IMR-90 (cell line): ENCODE measurements at regions not wholly inside any gene's neighbourhood (a gene's known extent, or its start where the extent isn't known, plus 50 kb on each side); places are given as distances from the start of the nearest gene placed in this dataset.

Source experiments
- ATAC-seq: fragments of 200-7000 bp; cut with Tn5 transposase; 2 replicates; pipeline ENCODE4 v1.9.1; 2020; ENCODE audit warnings: low read depth, mild to moderate bottlenecking, moderate library complexity
- BruUV-seq: library from RNA; stranded (reverse); fragments of 400-500 nt; replicated peaks from 2 replicates; lab custom pipeline; 2021; lab: Mats Ljungman, UMichigan
- CTCF ChIA-PET: fragments of 300-600 bp; formaldehyde crosslinking; extraction: SDS; loops from one replicate; lab custom pipeline; 2021; ENCODE audit warnings: antibody characterized with exemption; lab: Yijun Ruan, JAX
- POLR2A ChIA-PET: fragments of 300-600 bp; sonication (Branson Sonifier 250); formaldehyde crosslinking; loops from one replicate; lab custom pipeline; 2022; ENCODE audit warnings: antibody characterized with exemption; ENCODE audit not compliant: unreplicated experiment; lab: Charles Lee
- DNase-seq: peaks from one replicate; pipeline ENCODE4 v3.0.0; 2013
- H2AFZ ChIP-seq: replicated peaks from 2 replicates; pipeline ENCODE3; 2013; ENCODE audit warnings: low read length, mild to moderate bottlenecking; ENCODE audit not compliant: poor library complexity
- H2AK5ac ChIP-seq: 2 replicates; pipeline ENCODE4 v1.6.1; 2013; ENCODE audit warnings: low read depth, low read length, inconsistent platforms
- H2AK9ac ChIP-seq: replicated peaks from 2 replicates; pipeline ENCODE3; 2013; ENCODE audit warnings: mild to moderate bottlenecking, low read depth, low read length, moderate library complexity; ENCODE audit not compliant: poor library complexity
- H2BK120ac ChIP-seq: 2 replicates; pipeline ENCODE4 v1.6.1; 2013; ENCODE audit warnings: low read depth, low read length, inconsistent platforms
- H2BK15ac ChIP-seq: 3 replicates; pipeline ENCODE4 v1.6.1; 2013; ENCODE audit warnings: low read depth, low read length, inconsistent platforms
- H2BK20ac ChIP-seq: 2 replicates; pipeline ENCODE4 v1.6.1; 2013; ENCODE audit warnings: low read depth, mild to moderate bottlenecking, inconsistent platforms, low read length, moderate library complexity
- H2BK5ac ChIP-seq: 2 replicates; pipeline ENCODE4 v1.6.1; 2013; ENCODE audit warnings: mild to moderate bottlenecking, low read depth, low read length, inconsistent platforms; ENCODE audit not compliant: poor library complexity, severe bottlenecking
- H3K14ac ChIP-seq: replicated peaks from 2 replicates; pipeline ENCODE4 v1.6.1; 2013; ENCODE audit warnings: low read depth, low read length, inconsistent platforms
- H3K18ac ChIP-seq: 2 replicates; pipeline ENCODE4 v1.6.1; 2013; ENCODE audit warnings: low read depth, low read length, control low read depth
- H3K23ac ChIP-seq: 2 replicates; pipeline ENCODE4 v1.6.1; 2013; ENCODE audit warnings: low read depth, low read length, inconsistent platforms
- H3K27ac ChIP-seq: 2 replicates; pipeline ENCODE4 v1.5.1; 2013; ENCODE audit warnings: mild to moderate bottlenecking, control low read depth, low read length; ENCODE audit not compliant: insufficient read depth
- H3K27me3 ChIP-seq: 2 replicates; pipeline ENCODE4 v1.6.1; 2013; ENCODE audit warnings: low read length; ENCODE audit not compliant: control insufficient read depth, insufficient read depth
- H3K36me3 ChIP-seq: 2 replicates; pipeline ENCODE4 v1.6.1; 2013; ENCODE audit warnings: low read length, mixed read lengths; ENCODE audit not compliant: control insufficient read depth, insufficient read depth
- H3K4ac ChIP-seq: 2 replicates; pipeline ENCODE4 v1.6.1; 2013; ENCODE audit warnings: low read depth, low read length, inconsistent platforms
- H3K4me1 ChIP-seq: 2 replicates; pipeline ENCODE4 v1.6.1; 2013; ENCODE audit warnings: low read length, mixed read lengths; ENCODE audit not compliant: control insufficient read depth, insufficient read depth
- H3K4me2 ChIP-seq: 2 replicates; pipeline ENCODE4 v1.6.1; 2013; ENCODE audit warnings: low read depth, mild to moderate bottlenecking, control low read depth, low read length, moderate library complexity
- H3K4me3 ChIP-seq: 2 replicates; pipeline ENCODE4 v1.5.1; 2013; ENCODE audit warnings: low read depth, mild to moderate bottlenecking, control low read depth, low read length, moderate library complexity; ENCODE audit not compliant: insufficient read depth
- H3K56ac ChIP-seq: 2 replicates; pipeline ENCODE4 v1.6.1; 2013; ENCODE audit warnings: low read length, inconsistent platforms; ENCODE audit not compliant: insufficient read depth; ENCODE audit errors: extremely low read depth
- H3K79me1 ChIP-seq, 2 experiments: 2 replicates each; pipeline ENCODE4 v1.6.1; 2013; ENCODE audit warnings: low read length in 2 of 2, inconsistent platforms in 1 of 2, low read depth in 1 of 2
- H3K9ac ChIP-seq: 2 replicates; pipeline ENCODE4 v1.6.1; 2013; ENCODE audit warnings: low read depth, low read length, control low read depth
- H3K9me1 ChIP-seq: 2 replicates; pipeline ENCODE4 v1.6.1; 2013; ENCODE audit warnings: low read length, inconsistent platforms; ENCODE audit not compliant: insufficient read depth
- H3K9me3 ChIP-seq: 2 replicates; pipeline ENCODE4 v1.6.1; 2013; ENCODE audit warnings: low read length; ENCODE audit not compliant: control insufficient read depth, insufficient read depth
- H4K20me1 ChIP-seq: 2 replicates; pipeline ENCODE4 v1.6.1; 2013; ENCODE audit warnings: low read length, inconsistent platforms; ENCODE audit not compliant: insufficient read depth
- H4K5ac ChIP-seq: 2 replicates; pipeline ENCODE4 v1.6.1; 2013; ENCODE audit warnings: mild to moderate bottlenecking, low read depth, low read length, control low read depth
- H4K8ac ChIP-seq, 2 experiments: 2 replicates each; pipeline ENCODE4 v1.6.1; 2013; ENCODE audit warnings: low read depth in 2 of 2, low read length in 2 of 2, control low read depth in 1 of 2, inconsistent platforms in 1 of 2
- H4K91ac ChIP-seq: 2 replicates; pipeline ENCODE4 v1.6.1; 2013; ENCODE audit warnings: low read depth, low read length, inconsistent platforms; ENCODE audit not compliant: insufficient read depth
- CEBPB ChIP-seq: IDR thresholded peaks from 2 replicates; pipeline ENCODE4 v1.6.1; 2012; ENCODE audit warnings: low read depth, low read length, improper control_type of control experiment
- RCOR1 ChIP-seq: IDR thresholded peaks from 2 replicates; pipeline ENCODE4 v1.6.1; 2012; ENCODE audit warnings: mild to moderate bottlenecking, low read length, improper control_type of control experiment; ENCODE audit not compliant: insufficient replicate concordance
- WGBS, 2 experiments: methylation state at CpG; one replicate each; pipeline versions ENCODE4 v1.1.5 to v1.1.7; 2013; ENCODE audit warnings: missing lambda C conversion rate in 2 of 2; ENCODE audit not compliant: insufficient read length in 1 of 2; ENCODE audit errors: extremely low coverage in 2 of 2; 5-methylcytosine and 5-hydroxymethylcytosine counted together
- dilution Hi-C: fragments of 300-500 bp; cut with HindIII; formaldehyde crosslinking; loops from one replicate; pipeline ENCODE4 v1.14.3; 2018; ENCODE audit warnings: low sequenced_read_pairs; ENCODE audit not compliant: unreplicated experiment
- in situ Hi-C: fragments of 300-500 bp; cut with MboI; formaldehyde crosslinking; loops from 3 replicates; pipeline ENCODE4 v1.14.3; 2019; ENCODE audit warnings: low sequenced_read_pairs, inconsistent platforms, mixed read lengths
- intact Hi-C: fragments of 100-400 bp; cut with micrococcal nuclease; formaldehyde crosslinking; loops from 2 replicates; pipeline ENCODE4 v1.10.0; 2022

DNA sequence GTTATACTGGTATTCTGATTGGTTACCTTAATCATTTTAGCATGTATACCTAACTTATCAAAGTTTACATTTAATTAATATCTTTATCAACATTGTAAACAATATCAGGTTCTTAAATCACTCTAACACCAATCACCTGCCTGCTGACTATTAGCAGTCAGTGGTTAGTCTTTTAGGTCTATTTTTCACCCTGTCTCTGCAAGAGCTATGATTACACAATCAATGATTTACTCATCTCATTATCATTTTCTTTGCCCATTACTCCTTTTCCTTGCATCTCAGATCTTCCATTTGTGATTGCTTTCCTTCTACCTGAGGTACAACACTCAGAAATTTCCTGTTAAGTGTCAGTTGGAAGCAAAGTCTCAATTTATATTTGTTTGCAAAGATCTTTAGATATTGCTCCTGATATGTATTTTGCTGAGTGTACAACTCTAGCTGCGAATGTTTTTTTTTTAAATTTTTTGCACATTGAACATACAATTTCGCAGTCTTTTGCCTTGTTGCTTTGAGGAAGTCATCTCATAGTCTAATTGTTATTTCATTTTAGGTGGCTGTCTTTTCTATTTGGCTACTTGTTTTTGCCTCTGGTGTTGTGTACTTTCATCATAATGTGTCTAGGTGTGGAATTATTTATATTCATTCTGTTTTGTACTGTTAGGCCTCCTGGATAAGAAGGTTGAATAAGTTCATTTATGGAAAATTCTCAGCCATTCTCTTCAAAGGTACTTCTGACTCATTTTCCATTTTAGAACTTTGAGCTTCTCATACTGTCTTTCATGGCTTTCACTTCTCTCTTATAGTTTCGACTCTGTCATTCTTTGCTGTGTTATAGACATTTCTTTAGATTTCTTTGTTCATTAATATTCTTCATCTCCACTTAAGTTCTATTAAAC, 104.9 kb upstream of the CEP162 start:
- Histone ChIP-seq H3K18ac (no peak overlapping the region), H3K4me1 (no peaks in the 10 kb centered on the region), H4K8ac (no peak overlapping the region), H2BK120ac (no peak overlapping the region), H3K56ac (no peak overlapping the region), H2BK15ac (no peak overlapping the region), H3K23ac (no peak overlapping the region), H4K20me1 (no peaks in the 10 kb centered on the region), H2AK5ac (no peak overlapping the region), H4K5ac (no peak overlapping the region), H4K91ac (no peak overlapping the region), H2BK20ac (no peak overlapping the region), H3K36me3 (no peaks in the 10 kb centered on the region), H3K9me3 (no peaks in the 10 kb centered on the region), H3K14ac (no peak overlapping the region), H3K9me1 (no peaks in the 10 kb centered on the region), H3K4me3 (no peak overlapping the region), H3K27ac (no peak overlapping the region), H2AK9ac (no peak overlapping the region), H3K27me3 (no peaks in the 10 kb centered on the region), H2AFZ (no peak overlapping the region), H2BK5ac (no peak overlapping the region), H3K79me1 (no peaks in the 10 kb centered on the region), H3K4me2 (no peak overlapping the region), H3K9ac (no peak overlapping the region), H3K4ac (no peak overlapping the region)
- POLR2A ChIA-PET, result no interaction called here
- DNase-seq (no peak), ATAC-seq (no peak)
- WGBS, 2 experiments, result no CpG with 5 or more reads among the region's 3 CpGs
- BruUV-seq, result no TSS peak
- intact Hi-C loops, result no loop called here
- dilution Hi-C loops, result no loop called here
- CTCF ChIA-PET, result interaction anchor here (0.9 kb wide), 1 partner anchor 18 kb away, joined by 3 read pairs; no protein-coding TSS in a partner anchor
- in situ Hi-C loops, result no loop called here
- TF ChIP-seq CEBPB (peak; percentile 56), RCOR1 (no peak)
